ENCODE measurements at regions not wholly inside any gene's neighbourhood (a gene's known extent, or its start where the extent isn't known, plus 50 kb on each side); places are given as distances from the start of the nearest gene placed in this dataset.
"Not testable (repeated sequence)": the region's sequence is repeated elsewhere in the genome, so short reads cannot be mapped to it uniquely, and the experiment has no call there.

DNA sequence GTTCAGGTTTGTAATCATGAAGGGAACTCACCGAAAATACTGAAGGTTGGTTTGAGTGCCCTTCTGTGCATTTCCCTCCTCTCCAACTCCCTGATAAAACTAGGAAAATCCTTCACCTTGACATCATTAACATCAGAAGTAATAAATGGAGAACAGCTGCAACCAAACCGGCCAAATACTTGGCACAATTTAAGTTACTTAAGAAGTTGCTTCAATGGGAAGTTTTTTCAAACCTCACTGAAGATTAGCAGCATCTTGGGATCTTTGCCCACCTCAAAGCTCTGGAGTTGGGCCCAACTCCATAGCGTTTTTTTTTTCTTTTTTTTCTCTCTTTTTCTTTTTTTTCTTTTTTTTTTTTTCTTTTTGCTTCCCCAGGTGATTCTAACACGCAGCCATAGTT is 784.8 kb downstream of the KCNA4 start:
- DNase-seq, result no peak

DNA sequence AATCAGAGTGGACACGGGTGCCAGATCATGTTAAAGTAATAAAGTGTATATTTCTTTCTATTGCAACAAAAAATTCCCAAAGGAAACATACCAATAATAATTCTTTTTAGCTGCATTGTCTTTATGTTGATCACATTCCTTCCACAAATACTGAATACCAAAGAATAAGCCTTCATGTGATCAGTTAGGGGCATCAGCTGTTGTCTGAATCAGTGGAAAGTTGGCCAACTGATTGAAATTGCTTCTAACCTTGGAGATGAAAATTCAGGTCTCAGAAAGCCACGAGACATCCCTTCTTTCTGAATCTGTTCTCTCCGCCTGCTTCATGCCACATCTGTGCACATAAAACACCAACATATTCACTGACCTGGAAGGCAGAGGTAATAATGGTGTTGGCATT is 785.2 kb downstream of the KCNA4 start:
- DNase-seq, result no peak

DNA sequence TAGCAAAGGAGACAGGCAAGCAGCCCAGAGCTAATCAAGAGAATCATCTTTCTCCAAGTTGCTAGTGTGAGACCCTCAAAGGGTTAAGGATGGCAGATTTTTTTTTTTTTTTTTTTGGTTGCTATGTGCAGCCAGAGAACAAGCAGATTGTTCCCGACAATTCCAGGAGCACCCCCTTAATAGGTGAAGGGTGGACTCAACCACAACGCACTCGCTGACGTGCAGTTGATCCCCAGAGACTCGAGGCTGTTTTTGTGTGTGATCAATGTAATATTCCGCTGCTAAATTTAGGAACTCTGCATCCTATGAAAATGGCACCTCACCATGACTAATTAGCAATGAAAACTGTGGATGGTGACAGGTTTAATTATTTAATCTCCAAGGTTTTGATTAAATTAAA is 789.0 kb downstream of the KCNA4 start:
- DNase-seq, result no peak

GRCh38 chr11:29224739-29225384 is 792.0 kb downstream of the KCNA4 start:
- DNase-seq, result no peak

GRCh38 chr11:29219531-29219930 is 797.3 kb downstream of the KCNA4 start:
- not testable (repeated sequence) for DNase-seq

DNA sequence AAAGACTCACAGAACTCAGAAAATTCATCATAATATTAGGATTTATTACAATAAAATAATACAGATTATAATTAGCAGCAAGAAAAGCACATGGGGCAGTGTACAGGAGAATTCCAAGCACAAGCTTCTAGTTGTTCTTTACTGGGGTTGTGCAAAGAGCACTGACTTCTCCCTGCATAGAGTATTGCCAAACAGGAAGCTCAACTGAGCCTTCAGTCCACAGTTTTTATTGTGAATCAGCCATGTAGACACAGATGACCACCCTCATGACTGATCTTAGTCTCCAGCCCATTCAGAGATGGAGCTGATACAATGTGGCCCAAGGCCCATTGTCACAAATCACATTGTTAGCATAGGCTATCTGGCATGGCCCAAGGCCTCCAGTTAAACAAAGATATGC is 798.9 kb downstream of the KCNA4 start:
- no peak for DNase-seq

DNA sequence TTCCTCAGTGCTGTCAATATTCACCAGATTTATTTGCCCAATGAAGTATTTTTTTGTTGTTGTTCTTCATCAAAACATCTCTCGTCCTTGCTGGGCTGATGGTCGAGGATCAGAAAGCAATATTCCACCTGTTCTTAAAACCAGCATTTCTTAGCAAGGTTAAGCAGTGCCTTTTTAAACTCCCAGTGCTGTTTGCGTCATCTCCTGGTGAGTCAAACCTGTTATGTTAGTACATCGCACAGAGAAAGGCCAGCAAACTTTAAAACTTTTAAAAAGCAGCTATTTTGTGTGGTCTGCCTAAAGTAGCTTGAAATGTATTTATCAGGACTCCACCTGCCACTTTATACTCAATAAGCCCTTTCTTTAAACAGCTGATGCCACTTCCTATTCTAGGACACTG is 802.0 kb downstream of the KCNA4 start:
- DNase-seq, result no peak

DNA sequence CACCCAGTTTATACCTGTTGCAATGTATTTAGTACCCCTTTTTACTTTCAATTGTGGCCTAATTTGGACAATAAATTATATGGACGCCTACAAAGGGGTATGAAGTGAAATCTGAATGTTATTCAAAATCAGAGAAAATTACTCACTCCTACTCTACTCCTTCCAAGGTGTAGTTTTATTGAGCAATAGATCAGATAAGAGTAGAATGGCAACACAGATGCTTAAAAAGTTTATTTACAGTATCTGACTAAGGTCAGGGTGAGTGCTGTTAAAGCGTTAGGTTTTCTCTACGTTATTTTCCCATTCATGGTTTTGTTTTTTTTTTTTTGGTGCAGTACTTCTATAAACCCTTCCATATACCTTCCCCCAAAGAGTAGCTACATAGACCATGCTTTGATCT is 805.6 kb downstream of the KCNA4 start:
- DNase-seq, result no peak

- no peak for DNase-seq
Observed at GRCh38 chr11:29210426-29210825, 806.4 kb downstream of the KCNA4 start.

GRCh38 chr11:29208117-29208516 is 808.7 kb downstream of the KCNA4 start:
- DNase-seq, result no peak

- DNase-seq, result no peak
Observed at GRCh38 chr11:29200791-29201562, 815.9 kb downstream of the KCNA4 start.

DNA sequence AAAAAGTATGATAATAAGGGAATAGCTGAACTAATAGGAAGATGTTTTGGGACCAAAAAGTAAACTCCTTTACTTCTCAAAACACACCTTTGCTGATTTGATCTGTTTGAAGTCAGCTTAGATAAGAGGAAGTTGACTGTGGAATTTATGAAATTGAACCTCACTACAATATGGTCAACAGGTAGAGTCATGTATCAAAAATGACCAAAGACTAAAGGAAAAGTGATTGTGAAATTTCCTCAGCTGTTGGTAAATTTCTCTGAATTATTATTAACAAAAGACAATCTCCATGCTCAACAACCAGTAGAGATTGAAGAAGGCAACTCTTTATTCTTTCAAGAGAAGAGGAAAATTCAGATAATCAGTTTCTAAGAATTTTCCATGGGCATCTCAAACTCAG is 826.5 kb downstream of the KCNA4 start:
- no peak for DNase-seq

GRCh38 chr11:29187215-29187614 is 829.6 kb downstream of the KCNA4 start:
- no peak for DNase-seq

DNA sequence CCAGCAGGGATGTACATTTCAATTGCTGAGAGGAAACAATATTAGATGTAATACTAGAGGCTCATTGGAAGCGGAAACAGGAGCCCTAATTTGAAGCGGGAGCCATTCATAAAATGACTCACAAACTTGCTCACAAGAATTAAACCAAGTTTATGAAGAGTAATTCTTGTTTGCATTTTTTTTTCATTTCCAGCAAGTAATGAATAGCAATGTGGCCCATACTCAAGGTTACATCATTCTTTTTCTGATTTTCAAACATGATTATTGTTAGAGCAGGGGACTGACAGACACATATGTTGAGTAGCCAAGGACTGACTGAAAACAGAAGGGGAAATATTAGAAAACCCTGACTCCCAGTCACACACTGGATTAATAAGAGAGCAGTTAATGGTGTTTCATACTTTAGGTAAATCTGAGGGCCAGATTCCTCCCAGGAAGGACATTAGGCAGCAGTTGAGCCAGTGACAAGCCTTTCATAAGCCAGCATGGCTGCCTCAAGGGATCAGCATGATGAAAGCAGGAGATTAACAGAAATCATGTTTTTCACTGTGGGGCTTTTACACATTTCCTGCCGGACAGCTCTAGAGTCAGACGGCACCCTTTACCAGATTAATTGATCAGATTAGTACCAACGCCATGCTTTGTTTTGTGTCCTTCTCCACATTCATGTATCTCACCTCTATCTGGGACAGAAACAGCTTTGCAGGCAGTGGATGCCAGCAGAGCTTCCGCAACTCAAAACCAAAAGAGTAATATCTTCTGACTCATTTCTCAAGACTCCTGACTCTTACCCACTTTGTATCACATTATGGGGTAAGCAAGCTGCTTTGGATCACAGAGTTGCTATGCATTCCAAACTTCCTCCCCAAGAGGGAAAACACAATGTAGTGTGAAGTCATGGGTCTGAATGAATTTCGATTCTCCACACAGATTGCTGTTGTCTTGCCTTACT is 831.6 kb downstream of the KCNA4 start:
- DNase-seq, result no peak

DNA sequence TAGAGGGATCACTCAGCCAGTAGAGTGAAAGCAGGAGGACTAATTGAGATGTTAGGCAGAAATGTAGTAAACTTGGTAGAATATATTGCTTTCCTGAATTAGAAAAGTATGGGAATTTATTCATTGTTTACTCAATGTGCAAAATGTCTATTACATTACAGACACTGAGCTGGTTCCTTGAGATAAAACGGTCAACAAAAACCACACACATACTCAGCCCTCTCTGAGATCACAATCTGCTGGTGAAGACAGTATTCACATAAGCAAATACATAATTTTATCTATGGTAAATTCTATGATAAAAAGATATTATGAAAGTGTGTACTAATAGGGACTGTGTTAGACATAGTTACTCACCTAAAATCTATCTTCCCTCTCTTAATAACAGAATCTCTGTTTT is 833.5 kb downstream of the KCNA4 start:
- no peak for DNase-seq

DNA sequence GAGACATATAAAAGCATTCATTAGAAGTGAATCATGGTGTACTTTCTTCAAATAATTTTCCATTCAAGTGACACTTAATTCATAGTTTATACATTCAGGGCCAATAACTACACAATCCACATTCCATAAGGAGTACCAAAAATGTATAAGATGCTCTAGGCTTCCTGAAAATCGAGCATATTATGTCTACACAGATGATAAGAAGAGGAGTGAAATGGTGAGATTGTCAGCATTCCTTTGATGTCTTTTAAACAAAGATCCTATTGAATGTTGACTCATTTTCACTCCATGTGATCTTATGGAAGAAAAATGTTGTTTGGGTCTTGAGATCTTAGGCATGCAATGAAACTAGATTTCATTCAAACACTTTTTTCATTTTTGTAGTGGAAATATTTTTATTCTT is 843.2 kb downstream of the KCNA4 start:
- no peak for DNase-seq

DNA sequence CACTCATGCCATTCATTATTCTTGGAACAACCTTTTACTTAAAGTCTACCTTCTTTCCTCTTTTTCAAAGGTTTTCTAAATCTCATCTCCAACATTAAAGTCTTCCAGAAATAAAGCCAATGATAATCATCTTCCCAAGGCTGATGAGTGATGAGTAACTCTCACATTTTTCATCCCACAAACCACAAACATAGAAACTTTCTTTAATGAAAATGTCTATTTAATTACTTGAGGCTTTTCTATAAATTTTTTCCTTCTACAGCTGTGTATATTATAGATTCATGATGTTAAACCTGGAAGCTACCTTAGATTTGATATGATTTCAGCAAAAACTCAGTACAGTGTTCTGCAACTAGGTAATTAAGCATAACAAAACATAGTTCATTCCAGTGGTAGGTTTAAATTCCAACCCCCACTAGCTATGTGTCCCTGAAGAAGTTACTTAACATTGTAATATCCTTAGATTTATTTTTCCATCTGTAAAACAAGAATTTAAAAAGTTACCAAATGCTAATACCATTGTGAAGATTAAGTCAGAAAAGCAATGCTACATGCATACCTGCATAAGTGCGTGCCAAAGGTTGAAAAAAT is 845.4 kb downstream of the KCNA4 start:
- DNase-seq, result no peak

GRCh38 chr11:29166306-29166705 is 850.5 kb downstream of the KCNA4 start:
- no peak for DNase-seq

- DNase-seq, result no peak
Observed at GRCh38 chr11:29163231-29163630, 853.6 kb downstream of the KCNA4 start.

DNA sequence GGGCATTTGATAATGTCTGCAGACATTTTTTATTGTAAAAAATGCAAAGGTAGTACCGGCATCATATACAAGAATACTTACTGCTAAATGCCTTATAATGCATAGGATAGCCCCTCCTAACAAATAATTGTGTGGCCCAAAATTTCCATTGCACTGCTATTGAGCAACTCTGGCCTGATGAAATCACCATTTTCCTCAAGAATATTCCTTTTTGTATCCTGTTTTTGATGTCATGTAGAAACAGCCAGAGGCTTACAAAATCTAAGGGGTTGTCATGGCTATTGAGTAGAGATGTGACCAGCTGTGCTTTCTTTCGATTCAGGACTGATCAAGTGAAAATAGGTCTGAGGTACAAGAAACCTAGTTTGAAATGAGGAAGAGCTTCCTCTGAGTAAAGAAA is 854.3 kb downstream of the KCNA4 start:
- DNase-seq, result no peak

DNA sequence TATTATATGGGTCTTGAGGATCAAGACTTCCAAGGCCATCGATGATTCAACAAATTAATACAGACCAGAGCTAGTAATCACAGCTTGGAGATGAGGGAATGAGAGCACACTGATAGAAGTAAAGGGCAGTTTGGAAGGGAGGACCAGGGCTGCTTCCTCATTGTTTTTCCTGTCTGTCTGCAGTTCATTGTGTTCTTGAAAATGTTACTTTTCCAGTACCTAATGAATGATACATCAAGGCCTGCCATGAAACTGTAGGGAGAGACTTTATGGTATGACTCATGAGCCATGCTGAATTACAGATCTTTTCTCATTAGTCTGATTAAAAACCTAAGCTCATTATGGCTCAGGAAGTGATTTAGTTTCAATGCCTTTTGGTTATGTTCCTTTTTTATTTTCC is 855.6 kb downstream of the KCNA4 start:
- DNase-seq, result no peak

GRCh38 chr11:29159552-29160465 is 857.0 kb downstream of the KCNA4 start:
- no peak for DNase-seq
